ENCODE measurements at regions not wholly inside any gene's neighbourhood (a gene's known extent, or its start where the extent isn't known, plus 50 kb on each side); places are given as distances from the start of the nearest gene placed in this dataset.

DNA sequence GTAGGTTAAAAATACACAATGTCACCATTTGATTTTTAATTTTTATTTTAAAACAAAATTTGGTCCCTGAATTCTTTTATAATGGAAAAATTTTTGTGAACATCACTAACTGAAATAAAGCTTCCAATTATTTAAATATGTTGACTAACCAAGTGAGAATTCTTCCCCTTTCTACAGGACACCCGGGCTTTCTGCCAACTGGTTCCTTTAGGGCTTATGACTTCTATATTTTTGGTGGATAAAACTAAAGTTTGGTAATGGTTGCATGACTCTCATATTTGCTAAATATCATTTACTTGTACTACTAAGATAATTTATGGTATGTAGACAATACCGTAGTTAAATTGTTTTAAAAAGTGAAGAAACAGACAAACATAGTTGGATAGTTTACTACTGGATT lies 291.0 kb upstream of the DOK6 start:
- no peaks in the 10 kb centered on the region for H3K36me3 Mint-ChIP-seq (ENCODE audit: low read depth)

GRCh38 chr18:69120833-69121232 lies 279.9 kb upstream of the DOK6 start:
- DNase-seq, result no peak
- CTCF ChIA-PET, result interaction anchor here (0.6 kb wide), 1 partner anchor 1919 kb away, joined by 3 read pairs; no protein-coding TSS in a partner anchor
- H3K4me1 Mint-ChIP-seq (ENCODE audit: low read depth), result no peaks in the 10 kb centered on the region
- H3K27me3 Mint-ChIP-seq (ENCODE audit: low read depth), result peaks cover 2% of the 10 kb centered on the region
- no peaks in the 10 kb centered on the region for H3K36me3 Mint-ChIP-seq (ENCODE audit: low read depth)
- H3K9me3 Mint-ChIP-seq, result no peaks in the 10 kb centered on the region
- H3K27ac Mint-ChIP-seq, result no peak overlapping the region
- H3K4me3 Mint-ChIP-seq, result no peak overlapping the region
- intact Hi-C loops (cut with micrococcal nuclease), result no loop called here

More for the DNA sequence above, 291.0 kb upstream of the DOK6 start:
- Mint-ChIP-seq H3K27ac (no peak overlapping the region), H3K27me3 (ENCODE audit: low read depth) (no peaks in the 10 kb centered on the region), H3K4me1 (ENCODE audit: low read depth) (no peaks in the 10 kb centered on the region), H3K4me3 (no peak overlapping the region), H3K9me3 (no peaks in the 10 kb centered on the region)
- no peak for DNase-seq
- intact Hi-C loops (cut with micrococcal nuclease), result no loop called here
- CTCF ChIA-PET, result no interaction called here

- H3K4me1 Mint-ChIP-seq (ENCODE audit: low read depth), result no peaks in the 10 kb centered on the region
- no peaks in the 10 kb centered on the region for H3K36me3 Mint-ChIP-seq (ENCODE audit: low read depth)
- peaks cover 2% of the 10 kb centered on the region for H3K27me3 Mint-ChIP-seq (ENCODE audit: low read depth)
- no peak overlapping the region for H3K27ac Mint-ChIP-seq
- CTCF ChIA-PET, result no interaction called here
- no peak overlapping the region for H3K4me3 Mint-ChIP-seq
- H3K9me3 Mint-ChIP-seq, result no peaks in the 10 kb centered on the region
- no peak for DNase-seq
- intact Hi-C loops (cut with micrococcal nuclease), result no loop called here
Measured at GRCh38 chr18:69123421-69123820, 277.3 kb upstream of the DOK6 start.

GRCh38 chr18:69127873-69128500 lies 272.7 kb upstream of the DOK6 start:
- no peak for DNase-seq
- H3K27ac Mint-ChIP-seq, result no peak overlapping the region
- no peak overlapping the region for H3K4me3 Mint-ChIP-seq
- CTCF ChIA-PET, result no interaction called here
- intact Hi-C loops (cut with micrococcal nuclease), result no loop called here
- no peaks in the 10 kb centered on the region for H3K36me3 Mint-ChIP-seq (ENCODE audit: low read depth)
- H3K9me3 Mint-ChIP-seq, result no peaks in the 10 kb centered on the region
- H3K4me1 Mint-ChIP-seq (ENCODE audit: low read depth), result no peaks in the 10 kb centered on the region
- peaks cover 2% of the 10 kb centered on the region for H3K27me3 Mint-ChIP-seq (ENCODE audit: low read depth)

DNA sequence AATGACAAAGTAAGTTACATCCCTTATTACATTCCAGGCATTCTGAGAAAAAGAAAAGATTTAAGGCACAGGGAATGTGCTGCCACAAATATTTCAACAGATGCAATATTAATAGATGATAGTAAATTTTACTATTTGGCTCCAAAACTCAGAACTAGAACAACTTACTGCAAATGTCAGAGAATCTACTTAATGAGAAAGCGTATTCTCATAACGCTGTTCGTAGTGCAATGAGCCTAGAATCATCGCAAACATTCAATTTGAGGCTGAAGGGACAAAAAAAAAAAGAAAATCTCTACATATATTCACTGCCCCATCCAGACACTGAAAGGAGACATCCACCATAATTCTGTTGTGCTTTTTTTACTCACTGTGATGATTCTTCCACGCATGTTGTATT lies 272.1 kb upstream of the DOK6 start:
- intact Hi-C loops (cut with micrococcal nuclease), result no loop called here
- Mint-ChIP-seq H3K4me3 (no peak overlapping the region), H3K27me3 (ENCODE audit: low read depth) (peaks cover 2% of the 10 kb centered on the region), H3K9me3 (no peaks in the 10 kb centered on the region), H3K27ac (no peak overlapping the region), H3K36me3 (ENCODE audit: low read depth) (no peaks in the 10 kb centered on the region), H3K4me1 (ENCODE audit: low read depth) (no peaks in the 10 kb centered on the region)
- no peak for DNase-seq
- CTCF ChIA-PET, result interaction anchor here (0.7 kb wide), 1 partner anchor 388 kb away, joined by 3 read pairs; no protein-coding TSS in a partner anchor

GRCh38 chr18:69128978-69129377 lies 271.7 kb upstream of the DOK6 start:
- no peaks in the 10 kb centered on the region for H3K4me1 Mint-ChIP-seq (ENCODE audit: low read depth)
- CTCF ChIA-PET, result interaction anchor here (0.7 kb wide), 1 partner anchor 388 kb away, joined by 3 read pairs; no protein-coding TSS in a partner anchor
- H3K36me3 Mint-ChIP-seq (ENCODE audit: low read depth), result no peaks in the 10 kb centered on the region
- intact Hi-C loops (cut with micrococcal nuclease), result no loop called here
- no peak overlapping the region for H3K27ac Mint-ChIP-seq
- no peaks in the 10 kb centered on the region for H3K9me3 Mint-ChIP-seq
- DNase-seq, result no peak
- H3K27me3 Mint-ChIP-seq (ENCODE audit: low read depth), result peaks cover 2% of the 10 kb centered on the region
- no peak overlapping the region for H3K4me3 Mint-ChIP-seq

DNA sequence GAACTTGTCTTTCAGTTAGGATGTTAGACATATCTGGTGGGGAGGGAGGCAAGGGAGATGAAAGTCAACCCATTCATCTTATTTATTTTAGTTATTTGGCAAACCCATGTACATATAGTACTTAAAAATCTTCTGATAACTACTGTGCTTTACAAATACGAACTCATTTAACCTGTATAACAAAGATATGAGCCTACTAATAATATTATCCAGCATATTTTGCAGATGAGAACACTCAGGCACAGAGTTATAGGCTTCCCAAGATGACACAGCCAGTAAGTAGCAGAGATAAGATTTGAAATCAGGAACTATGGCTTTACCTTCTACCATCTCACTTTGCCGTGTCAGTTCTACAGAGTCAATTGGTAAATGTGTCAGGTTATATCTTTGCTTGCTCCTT lies 262.6 kb upstream of the DOK6 start:
- no peaks in the 10 kb centered on the region for H3K9me3 Mint-ChIP-seq
- CTCF ChIA-PET, result no interaction called here
- H3K27me3 Mint-ChIP-seq (ENCODE audit: low read depth), result no peaks in the 10 kb centered on the region
- H3K36me3 Mint-ChIP-seq (ENCODE audit: low read depth), result no peaks in the 10 kb centered on the region
- H3K27ac Mint-ChIP-seq, result no peak overlapping the region
- no peak overlapping the region for H3K4me3 Mint-ChIP-seq
- no peaks in the 10 kb centered on the region for H3K4me1 Mint-ChIP-seq (ENCODE audit: low read depth)
- intact Hi-C loops (cut with micrococcal nuclease), result no loop called here
- DNase-seq, result no peak

- no peak overlapping the region for H3K27ac Mint-ChIP-seq
- no peaks in the 10 kb centered on the region for H3K27me3 Mint-ChIP-seq (ENCODE audit: low read depth)
- intact Hi-C loops (cut with micrococcal nuclease), result no loop called here
Measured at GRCh38 chr18:69143084-69143483, 257.6 kb upstream of the DOK6 start.

DNA sequence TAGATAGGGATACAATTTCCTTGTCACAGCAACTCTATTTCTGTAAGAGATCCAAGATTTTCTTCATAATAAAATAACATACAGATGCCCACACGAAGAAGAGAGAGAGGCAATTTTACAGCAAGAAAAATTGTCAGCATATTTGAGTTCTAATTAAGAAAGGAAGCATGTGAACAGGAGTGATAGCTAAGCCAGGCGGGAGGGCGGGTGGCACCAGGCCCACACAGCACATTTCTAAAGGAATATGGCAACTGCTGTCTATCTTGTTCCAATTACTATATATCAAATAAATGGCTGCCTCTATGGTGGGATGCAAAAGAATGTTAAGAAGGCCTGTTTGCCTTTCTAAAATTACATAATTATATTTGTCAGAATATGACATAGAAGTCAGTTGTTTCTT lies 248.3 kb upstream of the DOK6 start:
- Mint-ChIP-seq H3K36me3 (ENCODE audit: low read depth) (no peaks in the 10 kb centered on the region), H3K9me3 (no peaks in the 10 kb centered on the region), H3K27ac (no peak overlapping the region), H3K4me3 (no peak overlapping the region), H3K4me1 (ENCODE audit: low read depth) (no peaks in the 10 kb centered on the region), H3K27me3 (ENCODE audit: low read depth) (no peaks in the 10 kb centered on the region)
- intact Hi-C loops (cut with micrococcal nuclease), result no loop called here
- CTCF ChIA-PET, result no interaction called here
- no peak for DNase-seq

More at GRCh38 chr18:69143084-69143483, 257.6 kb upstream of the DOK6 start:
- H3K4me1 Mint-ChIP-seq (ENCODE audit: low read depth), result no peaks in the 10 kb centered on the region
- no peak for DNase-seq
- CTCF ChIA-PET, result no interaction called here
- H3K4me3 Mint-ChIP-seq, result no peak overlapping the region
- no peaks in the 10 kb centered on the region for H3K36me3 Mint-ChIP-seq (ENCODE audit: low read depth)
- H3K9me3 Mint-ChIP-seq, result no peaks in the 10 kb centered on the region

DNA sequence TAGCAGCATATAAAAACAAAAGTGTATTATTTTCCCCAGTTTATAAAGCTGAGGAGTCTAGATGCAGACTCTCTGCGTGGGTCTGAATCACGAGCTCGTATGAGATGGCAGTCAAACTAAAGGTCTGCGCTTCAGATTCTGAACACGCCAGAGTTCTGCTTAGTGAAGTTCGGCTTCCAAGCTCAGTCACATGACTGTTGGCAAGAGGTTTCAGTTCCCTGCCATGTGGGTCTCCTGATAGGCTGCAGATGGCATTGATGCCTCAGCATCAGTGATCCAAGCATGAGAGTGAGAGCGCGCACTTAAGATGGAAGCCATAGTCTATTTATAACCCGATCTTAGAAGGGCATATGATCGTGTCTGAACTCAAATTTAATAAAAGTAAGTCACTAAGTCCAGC lies 242.8 kb upstream of the DOK6 start:
- Mint-ChIP-seq H3K9me3 (no peaks in the 10 kb centered on the region), H3K36me3 (ENCODE audit: low read depth) (no peaks in the 10 kb centered on the region), H3K27me3 (ENCODE audit: low read depth) (no peaks in the 10 kb centered on the region), H3K27ac (no peak overlapping the region), H3K4me3 (no peak overlapping the region), H3K4me1 (ENCODE audit: low read depth) (no peaks in the 10 kb centered on the region)
- intact Hi-C loops (cut with micrococcal nuclease), result no loop called here
- CTCF ChIA-PET, result no interaction called here
- no peak for DNase-seq

- Mint-ChIP-seq H3K9me3 (no peaks in the 10 kb centered on the region), H3K27ac (no peak overlapping the region), H3K36me3 (ENCODE audit: low read depth) (no peaks in the 10 kb centered on the region), H3K27me3 (ENCODE audit: low read depth) (no peaks in the 10 kb centered on the region), H3K4me1 (ENCODE audit: low read depth) (no peaks in the 10 kb centered on the region), H3K4me3 (no peak overlapping the region)
- intact Hi-C loops (cut with micrococcal nuclease), result no loop called here
- DNase-seq, result no peak
- CTCF ChIA-PET, result no interaction called here
Measured at GRCh38 chr18:69158944-69159343, 241.7 kb upstream of the DOK6 start.

- CTCF ChIA-PET, result no interaction called here
- Mint-ChIP-seq H3K4me3 (no peak overlapping the region), H3K36me3 (ENCODE audit: low read depth) (no peaks in the 10 kb centered on the region)
Measured at GRCh38 chr18:69161383-69162028, 239.2 kb upstream of the DOK6 start.

DNA sequence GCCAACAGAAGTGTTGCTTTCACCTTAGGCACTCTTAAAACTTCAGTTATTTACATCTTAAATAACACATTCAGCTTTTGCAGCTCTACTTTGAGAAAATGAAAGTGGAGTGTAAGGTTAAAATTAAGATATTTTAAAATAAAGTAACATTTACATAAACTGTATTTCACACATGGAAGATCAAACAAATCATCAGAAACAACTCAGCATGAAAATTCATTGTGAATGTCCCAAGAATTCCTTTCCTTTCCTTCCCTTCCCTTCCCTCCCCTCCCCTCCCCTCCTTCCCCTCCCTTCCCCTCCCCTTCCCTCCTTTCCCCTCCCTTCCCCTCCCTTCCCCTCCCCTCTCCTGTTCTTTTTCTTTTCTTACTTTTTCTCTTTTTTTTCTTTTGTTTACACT lies 238.0 kb upstream of the DOK6 start:
- CTCF ChIA-PET, result no interaction called here
- Mint-ChIP-seq H3K4me3 (no peak overlapping the region), H3K9me3 (no peaks in the 10 kb centered on the region), H3K36me3 (ENCODE audit: low read depth) (no peaks in the 10 kb centered on the region), H3K4me1 (ENCODE audit: low read depth) (no peaks in the 10 kb centered on the region), H3K27ac (no peak overlapping the region), H3K27me3 (ENCODE audit: low read depth) (no peaks in the 10 kb centered on the region)
- intact Hi-C loops (cut with micrococcal nuclease), result no loop called here
- no peak for DNase-seq

More at GRCh38 chr18:69161383-69162028, 239.2 kb upstream of the DOK6 start:
- Mint-ChIP-seq H3K4me1 (ENCODE audit: low read depth) (no peaks in the 10 kb centered on the region), H3K9me3 (no peaks in the 10 kb centered on the region), H3K27me3 (ENCODE audit: low read depth) (no peaks in the 10 kb centered on the region), H3K27ac (no peak overlapping the region)
- intact Hi-C loops (cut with micrococcal nuclease), result no loop called here
- DNase-seq, result no peak
